Gastroesophageal sphincter (tissue), 4 donors: ENCODE measurements at regions not wholly inside any gene's neighbourhood (a gene's known extent, or its start where the extent isn't known, plus 50 kb on each side); places are given as distances from the start of the nearest gene placed in this dataset.

Source experiments
- ATAC-seq: fragments of 150-250 bp; one replicate; pipeline ENCODE4 v1.9.1; 2016; ENCODE audit warnings: mild to moderate bottlenecking, moderate library complexity
- H3K27ac ChIP-seq, 4 donors: fragments of 200-600 bp; sonication (generic) in 3 of 4; 1 replicate in 3 of 4; 2 replicates in 1 of 4; pipeline ENCODE4 v1.5.1; 2016 to 2019
- H3K27me3 ChIP-seq: fragments of 200-600 bp; sonication (generic); one replicate; pipeline ENCODE4 v1.5.1; 2019
- H3K36me3 ChIP-seq, 2 donors: fragments of 200-600 bp; sonication (generic); one replicate each; pipeline ENCODE4 v1.5.1; 2019; ENCODE audit warnings: control low read depth in 1 of 2
- H3K4me1 ChIP-seq, 3 donors: fragments of 200-600 bp; sonication (generic); 1 replicate in 2 of 3; 2 replicates in 1 of 3; pipeline ENCODE4 v1.5.1; 2016 to 2019; ENCODE audit warnings: control low read depth in 2 of 3
- H3K4me3 ChIP-seq, 2 donors: fragments of 200-600 bp; sonication (generic); one replicate each; pipeline ENCODE4 v1.5.1; 2019; ENCODE audit warnings: mild to moderate bottlenecking in 1 of 2, moderate library complexity in 1 of 2
- H3K9me3 ChIP-seq, 3 donors: fragments of 200-600 bp; sonication (generic); one replicate each; pipeline ENCODE4 v1.5.1; 2017 to 2019; ENCODE audit warnings: control low read depth in 2 of 3
- CTCF ChIP-seq, 4 experiments: fragments of 200-600 bp in 2 of 4; fragments of 450-650 bp in 2 of 4; sonication (generic) in 1 of 4; IDR thresholded peaks; one replicate each; pipeline ENCODE4 v1.5.1; 2017 to 2019; ENCODE audit warnings: antibody characterized with exemption in 4 of 4, mild to moderate bottlenecking in 2 of 4, moderate library complexity in 2 of 4
- EP300 ChIP-seq: sonication (generic); formaldehyde crosslinking; IDR thresholded peaks from one replicate; pipeline ENCODE4 v1.6.1; 2017; ENCODE audit warnings: antibody characterized with exemption, mild to moderate bottlenecking
- POLR2A ChIP-seq, 2 donors: fragments of 450-650 bp; IDR thresholded peaks; one replicate each; pipeline ENCODE4 v1.6.1; 2017; ENCODE audit warnings: antibody characterized with exemption in 2 of 2, mild to moderate bottlenecking in 2 of 2, moderate library complexity in 1 of 2
- POLR2AphosphoS5 ChIP-seq: sonication (generic); formaldehyde crosslinking; IDR thresholded peaks from one replicate; pipeline ENCODE4 v1.6.1; 2017; ENCODE audit warnings: antibody characterized with exemption
- WGBS, 2 donors: methylation state at CpG; one replicate each; pipeline ENCODE4 v1.1.5; 2018; ENCODE audit warnings: low coverage in 1 of 2; 5-methylcytosine and 5-hydroxymethylcytosine counted together

GRCh38 chr18:41372046-41372665 lies 582.9 kb upstream of the PIK3C3 start:
- H3K27ac ChIP-seq = no peak overlapping the region
- 86 to 87% methylated on average over 6 to 10 of the region's 10 CpGs for WGBS, 2 donors
- H3K27me3 ChIP-seq = no peaks in the 10 kb centered on the region
- TF ChIP-seq EP300 (no peak), POLR2A (IDR thresholded peaks at IDR 0.05) (no peak), CTCF (IDR thresholded peaks at IDR 0.05) (no peak), POLR2AphosphoS5 (no peak)
- H3K36me3 ChIP-seq = no peaks in the 10 kb centered on the region
- H3K4me1 ChIP-seq = no peaks in the 10 kb centered on the region
- H3K4me3 ChIP-seq = no peak overlapping the region
- no peak for ATAC-seq
- no peaks in the 10 kb centered on the region for H3K9me3 ChIP-seq

GRCh38 chr18:41371156-41372045 lies 583.6 kb upstream of the PIK3C3 start:
- H3K27me3 ChIP-seq = no peaks in the 10 kb centered on the region
- H3K9me3 ChIP-seq = no peaks in the 10 kb centered on the region
- ATAC-seq = no peak
- H3K36me3 ChIP-seq = no peaks in the 10 kb centered on the region
- H3K4me1 ChIP-seq = no peaks in the 10 kb centered on the region
- TF ChIP-seq EP300 = no peak
- no peak for TF ChIP-seq POLR2AphosphoS5
- TF ChIP-seq POLR2A (IDR thresholded peaks at IDR 0.05) = no peak
- TF ChIP-seq CTCF (IDR thresholded peaks at IDR 0.05) = no peak
- WGBS, 2 donors = 7 to 47% methylated on average over 3 to 5 of the region's 5 CpGs
- H3K4me3 ChIP-seq = no peak overlapping the region
- H3K27ac ChIP-seq = no peak overlapping the region

DNA sequence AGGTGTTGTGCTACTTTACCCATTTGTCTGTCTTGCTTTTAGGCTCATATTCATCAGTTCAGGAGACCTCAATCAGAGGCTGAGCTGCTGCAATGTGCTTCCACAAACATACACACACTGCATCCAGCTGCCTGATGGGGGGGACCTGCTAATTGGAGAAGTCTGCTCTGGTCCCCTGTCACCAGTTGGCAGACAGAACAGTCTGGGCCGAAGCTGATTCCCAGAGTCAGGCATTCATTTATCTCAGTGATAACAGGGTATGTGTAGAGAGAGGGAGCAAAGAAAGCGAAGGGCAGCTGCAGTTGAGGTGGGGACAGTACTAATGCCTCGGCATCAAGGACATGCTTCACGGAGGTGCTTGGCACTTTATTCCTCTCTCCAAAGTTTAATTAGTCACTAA lies 584.3 kb upstream of the PIK3C3 start:
- Histone ChIP-seq H3K27ac (no peak overlapping the region), H3K27me3 (no peaks in the 10 kb centered on the region), H3K4me1 (no peaks in the 10 kb centered on the region), H3K9me3 (no peaks in the 10 kb centered on the region), H3K4me3 (no peak overlapping the region), H3K36me3 (no peaks in the 10 kb centered on the region)
- ATAC-seq = no peak
- no peak for TF ChIP-seq EP300
- no peak for TF ChIP-seq CTCF (IDR thresholded peaks at IDR 0.05)
- WGBS, 2 donors = 66 to 73% methylated on average over 3 of the region's 4 CpGs

GRCh38 chr18:41357708-41358107 lies 597.3 kb upstream of the PIK3C3 start:
- Histone ChIP-seq H3K9me3 (peaks cover 0 to 10% (median 0%) of the 10 kb centered on the region in 3 donors), H3K27ac (no peak overlapping the region), H3K36me3 (no peaks in the 10 kb centered on the region), H3K27me3 (no peaks in the 10 kb centered on the region), H3K4me3 (no peak overlapping the region), H3K4me1 (no peaks in the 10 kb centered on the region)
- WGBS, 2 donors = 82 to 83% methylated on average over 2 of the region's 2 CpGs
- ATAC-seq = no peak
- TF ChIP-seq EP300 (no peak), CTCF (IDR thresholded peaks at IDR 0.05) (no peak), POLR2AphosphoS5 (no peak), POLR2A (IDR thresholded peaks at IDR 0.05) (no peak)
